WERI-Rb-1 (cell line): ENCODE measurements at regions not wholly inside any gene's neighbourhood (a gene's known extent, or its start where the extent isn't known, plus 50 kb on each side); places are given as distances from the start of the nearest gene placed in this dataset.
"Not testable (repeated sequence)": the region's sequence is repeated elsewhere in the genome, so short reads cannot be mapped to it uniquely, and the experiment has no call there.

Experiments
- DNase-seq: peaks from one replicate; pipeline ENCODE4 v3.0.0-alpha.2; 2020
- H3K27ac ChIP-seq: fragments of 250-450 bp; sonication (Bioruptor Pico); 2 replicates; pipeline ENCODE4 v1.5.1; 2020; ENCODE audit warnings: mild to moderate bottlenecking, moderate library complexity
- H3K27me3 ChIP-seq: fragments of 250-450 bp; sonication (Bioruptor Pico); 2 replicates; pipeline ENCODE4 v1.5.1; 2021; ENCODE audit warnings: mild to moderate bottlenecking, low read depth, moderate library complexity; ENCODE audit not compliant: insufficient read depth, severe bottlenecking
- H3K36me3 ChIP-seq: fragments of 250-450 bp; sonication (Bioruptor Pico); 2 replicates; pipeline ENCODE4 v1.5.1; 2020; ENCODE audit warnings: mild to moderate bottlenecking, moderate library complexity
- H3K4me3 ChIP-seq: 2 replicates; pipeline ENCODE4 v1.5.1; 2011; ENCODE audit warnings: low read depth, mild to moderate bottlenecking, control low read depth, low read length
- H3K9me3 ChIP-seq: fragments of 250-450 bp; sonication (Bioruptor Pico); 2 replicates; pipeline ENCODE4 v1.5.1; 2021; ENCODE audit warnings: mild to moderate bottlenecking, moderate library complexity; ENCODE audit not compliant: severe bottlenecking
- CTCF ChIP-seq: IDR thresholded peaks from 2 replicates; pipeline ENCODE4 v1.5.1; 2011; ENCODE audit warnings: low read depth, mild to moderate bottlenecking, control low read depth, inconsistent platforms, low read length

- Histone ChIP-seq H3K9me3 (no peaks in the 10 kb centered on the region), H3K4me3 (no peak overlapping the region), H3K27me3 (no peaks in the 10 kb centered on the region), H3K27ac (no peak overlapping the region), H3K36me3 (no peaks in the 10 kb centered on the region)
- no peak for TF ChIP-seq CTCF
- DNase-seq = no peak
These were observed 80.7 kb upstream of the TMEM164 start for GRCh38 chrX:109922190-109922589.

GRCh38 chrX:109925003-109925402 lies 77.9 kb upstream of the TMEM164 start:
- not testable (repeated sequence) for DNase-seq, H3K27ac ChIP-seq, H3K4me3 ChIP-seq, H3K27me3 ChIP-seq, H3K36me3 ChIP-seq, H3K9me3 ChIP-seq

GRCh38 chrX:109925656-109926055 lies 77.3 kb upstream of the TMEM164 start:
- Histone ChIP-seq H3K27ac (no peak overlapping the region), H3K36me3 (no peaks in the 10 kb centered on the region), H3K9me3 (no peaks in the 10 kb centered on the region), H3K27me3 (no peaks in the 10 kb centered on the region), H3K4me3 (no peak overlapping the region)
- DNase-seq = no peak
- TF ChIP-seq CTCF = no peak

- Histone ChIP-seq H3K27ac (no peak overlapping the region), H3K9me3 (no peaks in the 10 kb centered on the region), H3K27me3 (no peaks in the 10 kb centered on the region), H3K4me3 (no peak overlapping the region), H3K36me3 (no peaks in the 10 kb centered on the region)
- no peak for TF ChIP-seq CTCF
- DNase-seq = no peak
These were observed 76.8 kb upstream of the TMEM164 start for GRCh38 chrX:109926118-109926517.

- Histone ChIP-seq H3K27me3 (no peaks in the 10 kb centered on the region), H3K36me3 (no peaks in the 10 kb centered on the region), H3K27ac (no peak overlapping the region), H3K4me3 (no peak overlapping the region), H3K9me3 (no peaks in the 10 kb centered on the region)
- no peak for DNase-seq
- no peak for TF ChIP-seq CTCF
These were observed 75.9 kb upstream of the TMEM164 start for GRCh38 chrX:109926743-109927662.

- TF ChIP-seq CTCF = no peak
- no peaks in the 10 kb centered on the region for H3K27me3 ChIP-seq
- H3K36me3 ChIP-seq = no peaks in the 10 kb centered on the region
- DNase-seq = no peak
- H3K4me3 ChIP-seq = no peak overlapping the region
- no peaks in the 10 kb centered on the region for H3K9me3 ChIP-seq
- H3K27ac ChIP-seq = no peak overlapping the region
These were observed 75.1 kb upstream of the TMEM164 start for GRCh38 chrX:109927663-109928273.
